Testis (tissue), 2 donors: ENCODE measurements at regions not wholly inside any gene's neighbourhood (a gene's known extent, or its start where the extent isn't known, plus 50 kb on each side); places are given as distances from the start of the nearest gene placed in this dataset.

Experiments used
- POLR2A ChIP-seq: fragments of 450-650 bp; IDR thresholded peaks from one replicate; pipeline ENCODE4 v1.6.1; 2017; ENCODE audit warnings: antibody characterized with exemption, mild to moderate bottlenecking, moderate library complexity
- TF ChIP-seq, protein P1 (sequence below), 3 experiments: fragments of 450-650 bp in 2 of 3; fragments of 200-600 bp in 1 of 3; sonication (generic) in 1 of 3; IDR thresholded peaks; one replicate each; pipeline ENCODE4 v1.5.1; 2016 to 2019; ENCODE audit warnings: antibody characterized with exemption in 3 of 3, mild to moderate bottlenecking in 2 of 3, moderate library complexity in 1 of 3

DNA sequence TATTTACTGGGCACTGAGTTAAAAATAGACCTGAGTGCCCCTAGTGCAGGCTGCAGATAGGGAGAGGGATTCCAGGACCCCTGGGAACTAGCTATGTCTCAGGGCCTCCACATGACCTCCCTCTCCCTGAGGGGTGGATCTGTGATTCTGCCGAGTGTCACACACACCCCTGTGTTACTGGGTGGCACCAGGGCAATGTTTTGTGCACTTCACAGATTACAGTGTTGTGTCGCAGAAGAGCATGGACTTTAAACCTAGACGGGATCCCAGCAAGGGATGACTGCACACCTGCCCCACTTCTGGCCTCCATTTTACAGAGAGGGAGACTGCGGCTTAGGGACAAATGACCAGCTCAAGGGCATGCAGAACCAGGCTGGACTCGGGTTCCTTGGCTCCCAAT, 65.6 kb downstream of the ZFP36L2 start:
- TF ChIP-seq, protein P1, sequence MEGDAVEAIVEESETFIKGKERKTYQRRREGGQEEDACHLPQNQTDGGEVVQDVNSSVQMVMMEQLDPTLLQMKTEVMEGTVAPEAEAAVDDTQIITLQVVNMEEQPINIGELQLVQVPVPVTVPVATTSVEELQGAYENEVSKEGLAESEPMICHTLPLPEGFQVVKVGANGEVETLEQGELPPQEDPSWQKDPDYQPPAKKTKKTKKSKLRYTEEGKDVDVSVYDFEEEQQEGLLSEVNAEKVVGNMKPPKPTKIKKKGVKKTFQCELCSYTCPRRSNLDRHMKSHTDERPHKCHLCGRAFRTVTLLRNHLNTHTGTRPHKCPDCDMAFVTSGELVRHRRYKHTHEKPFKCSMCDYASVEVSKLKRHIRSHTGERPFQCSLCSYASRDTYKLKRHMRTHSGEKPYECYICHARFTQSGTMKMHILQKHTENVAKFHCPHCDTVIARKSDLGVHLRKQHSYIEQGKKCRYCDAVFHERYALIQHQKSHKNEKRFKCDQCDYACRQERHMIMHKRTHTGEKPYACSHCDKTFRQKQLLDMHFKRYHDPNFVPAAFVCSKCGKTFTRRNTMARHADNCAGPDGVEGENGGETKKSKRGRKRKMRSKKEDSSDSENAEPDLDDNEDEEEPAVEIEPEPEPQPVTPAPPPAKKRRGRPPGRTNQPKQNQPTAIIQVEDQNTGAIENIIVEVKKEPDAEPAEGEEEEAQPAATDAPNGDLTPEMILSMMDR (IDR thresholded peaks at IDR 0.05), result no peak
- no peak for TF ChIP-seq POLR2A
